ENCODE measurements at regions not wholly inside any gene's neighbourhood (a gene's known extent, or its start where the extent isn't known, plus 50 kb on each side); places are given as distances from the start of the nearest gene placed in this dataset.

- TF ChIP-seq HES2 (IDR thresholded peaks at IDR 0.05) (no peak), EHMT2 (IDR thresholded peaks at IDR 0.05; ENCODE audit: low read depth) (no peak), RAD21 (conservative IDR thresholded peaks at IDR 0.05 in 1 of 2, IDR thresholded peaks at IDR 0.05 in 1 of 2) (no peak), CEBPB (IDR thresholded peaks at IDR 0.05) (no peak), RARB (CRISPR knock-in tag; IDR thresholded peaks at IDR 0.05) (no peak), TFCP2L1 (CRISPR knock-in tag; IDR thresholded peaks at IDR 0.05) (no peak), EP300 (IDR thresholded peaks at IDR 0.05) (no peak), NPAS2 (CRISPR knock-in tag; IDR thresholded peaks at IDR 0.05; ENCODE audit: borderline replicate concordance) (no peak), RNF2 (IDR thresholded peaks at IDR 0.05; ENCODE audit: borderline replicate concordance, low read depth) (no peak), MAZ (IDR thresholded peaks at IDR 0.05; ENCODE audit: borderline replicate concordance, low read depth, low read length) (no peak), FOSB (CRISPR knock-in tag; IDR thresholded peaks at IDR 0.05) (no peak), CTCF (IDR thresholded peaks at IDR 0.05) (no peak), NR3C1 (IDR thresholded peaks at IDR 0.05) (no peak), CHD2 (IDR thresholded peaks at IDR 0.05; ENCODE audit: low read length, partially characterized antibody) (no peak), HOXB5 (CRISPR knock-in tag; IDR thresholded peaks at IDR 0.05) (no peak), BHLHE40 (IDR thresholded peaks at IDR 0.05; ENCODE audit: low read depth, low read length) (no peak), RFX5 (IDR thresholded peaks at IDR 0.05) (no peak)
- H3K4me3 ChIP-seq, result no peak overlapping the region
- FAIRE-seq (no peak), DNase-seq (ENCODE audit: low read depth in 1 of 2, low spot score in 1 of 2) (no peak), ATAC-seq (peak in 1 of 2 experiments; percentile 16; a peak in 1 of 6 replicates)
- no peak overlapping the region for H3K27ac ChIP-seq
- H3K4me2 ChIP-seq, result no peak overlapping the region
- no peaks in the 10 kb centered on the region for H3K9me3 ChIP-seq
- ChIA-PET CTCF (interaction anchor here (0.6 to 8.7 kb wide), 44 partner anchors 12 to 899 kb away, joined by 3 to 60 read pairs (median 4); no protein-coding TSS in a partner anchor), POLR2A (no interaction called here)
- 47% methylated on average over 5 of the region's 7 CpGs for WGBS (ENCODE audit: missing lambda C conversion rate)
- H3K4me1 ChIP-seq, result no peaks in the 10 kb centered on the region
These were observed 93.9 kb upstream of the CSF3R start for GRCh38 chr1:36576551-36577110.

GRCh38 chr1:36576118-36576517 is 93.4 kb upstream of the CSF3R start:
- 0% methylated on average over 1 of the region's 7 CpGs for WGBS (ENCODE audit: missing lambda C conversion rate)
- Histone ChIP-seq H3K4me1 (no peaks in the 10 kb centered on the region), H3K9me3 (no peaks in the 10 kb centered on the region), H3K4me2 (no peak overlapping the region), H3K4me3 (no peak overlapping the region), H3K27ac (no peak overlapping the region)
- FAIRE-seq (no peak), DNase-seq (ENCODE audit: low read depth in 1 of 2, low spot score in 1 of 2) (peak; percentile 29 to 85), ATAC-seq (peak; percentile 89 to 97)
- TF ChIP-seq RAD21 (conservative IDR thresholded peaks at IDR 0.05 in 1 of 2, IDR thresholded peaks at IDR 0.05 in 1 of 2), result peak; percentile 76 to 84
- TF ChIP-seq ZC3H11A (IDR thresholded peaks at IDR 0.05), result no peak
- peak; percentile 56 for TF ChIP-seq SMC3 (IDR thresholded peaks at IDR 0.05)
- no peak for TF ChIP-seq CHD2 (IDR thresholded peaks at IDR 0.05; ENCODE audit: low read length, partially characterized antibody)
- TF ChIP-seq HMGXB4 (CRISPR knock-in tag; IDR thresholded peaks at IDR 0.05; ENCODE audit: borderline replicate concordance), result no peak
- TF ChIP-seq FOSL2 (IDR thresholded peaks at IDR 0.05), result no peak
- no peak for TF ChIP-seq FOSL2 (CRISPR knock-in tag; IDR thresholded peaks at IDR 0.05)
- no peak for TF ChIP-seq NFE2L2 (conservative IDR thresholded peaks at IDR 0.05; ENCODE audit: low read length)
- TF ChIP-seq EHF (CRISPR knock-in tag; IDR thresholded peaks at IDR 0.05), result no peak
- TF ChIP-seq PHF8 (IDR thresholded peaks at IDR 0.05; ENCODE audit: borderline replicate concordance, low read depth), result no peak
- TF ChIP-seq CTCF (IDR thresholded peaks at IDR 0.05), result peak; percentile 69
- TF ChIP-seq CBX2 (IDR thresholded peaks at IDR 0.05; ENCODE audit: borderline replicate concordance, low read depth), result no peak
- CTCF ChIA-PET, result interaction anchor here (0.6 to 8.7 kb wide), 46 partner anchors 11 to 900 kb away, joined by 3 to 60 read pairs (median 4); no protein-coding TSS in a partner anchor
- POLR2A ChIA-PET, result no interaction called here

All from A549 (cell line).